Common myeloid progenitor, CD34-positive (primary cell): ENCODE measurements at regions not wholly inside any gene's neighbourhood (a gene's known extent, or its start where the extent isn't known, plus 50 kb on each side); places are given as distances from the start of the nearest gene placed in this dataset.

Experiments
- CTCF ChIA-PET: fragments of 350-600 bp; sonication (Branson Sonifier 250); formaldehyde crosslinking; loops from one replicate; lab custom pipeline; 2021; ENCODE audit warnings: antibody characterized with exemption; lab: Charles Lee
- POLR2A ChIA-PET: fragments of 350-600 bp; sonication (Branson Sonifier 250); formaldehyde crosslinking; loops from one replicate; lab custom pipeline; 2021; ENCODE audit warnings: antibody characterized with exemption; lab: Charles Lee
- DNase-seq, 3 donors: peaks; one replicate each; pipeline versions ENCODE4 v3.0.0 to v3.0.0-alpha.2; 2013
- H3K27ac ChIP-seq, 2 experiments: 1 replicate in 1 of 2; 2 replicates in 1 of 2; pipeline ENCODE4 v1.7.0; 2013; ENCODE audit warnings: inconsistent platforms in 2 of 2, low read length in 2 of 2, mild to moderate bottlenecking in 2 of 2, low read depth in 1 of 2, moderate library complexity in 1 of 2; ENCODE audit not compliant: severe bottlenecking in 2 of 2, insufficient read depth in 1 of 2, poor library complexity in 1 of 2
- H3K27me3 ChIP-seq, 5 experiments: replicated peaks in 2 of 5; 1 replicate in 3 of 5; 2 replicates in 2 of 5; pipeline versions ENCODE4 v1.6.1 to v1.7.0; 2013; ENCODE audit warnings: low read length in 4 of 5, mild to moderate bottlenecking in 2 of 5, moderate library complexity in 2 of 5, inconsistent platforms in 1 of 5; ENCODE audit not compliant: insufficient read depth in 5 of 5, control insufficient read depth in 4 of 5
- H3K36me3 ChIP-seq, 4 experiments: 1 replicate in 2 of 4; 2 replicates in 2 of 4; pipeline versions ENCODE4 v1.6.1 to v1.7.0; 2013; ENCODE audit warnings: low read length in 3 of 4, control low read depth in 1 of 4, mild to moderate bottlenecking in 1 of 4; ENCODE audit not compliant: control insufficient read depth in 4 of 4, insufficient read depth in 4 of 4
- H3K4me1 ChIP-seq, 4 experiments: 1 replicate in 3 of 4; 2 replicates in 1 of 4; pipeline versions ENCODE4 v1.6.1 to v1.7.1; 2013; ENCODE audit warnings: low read length in 3 of 4, mild to moderate bottlenecking in 3 of 4, control low read depth in 1 of 4, inconsistent platforms in 1 of 4, moderate library complexity in 1 of 4; ENCODE audit not compliant: control insufficient read depth in 4 of 4, insufficient read depth in 4 of 4; ENCODE audit errors: control extremely low read depth in 1 of 4
- H3K4me3 ChIP-seq, 7 experiments: 1 replicate in 4 of 7; 2 replicates in 3 of 7; pipeline versions ENCODE4 v1.5.1 to v1.7.0; 2013; ENCODE audit warnings: mild to moderate bottlenecking in 7 of 7, low read length in 6 of 7, moderate library complexity in 6 of 7, inconsistent platforms in 2 of 7, low read depth in 2 of 7, control low read depth in 1 of 7; ENCODE audit not compliant: insufficient read depth in 4 of 7, control insufficient read depth in 1 of 7; ENCODE audit errors: extremely low read depth in 1 of 7
- H3K9me3 ChIP-seq, 5 experiments: 1 replicate in 4 of 5; 2 replicates in 1 of 5; pipeline versions ENCODE4 v1.6.1 to v1.7.1; 2013; ENCODE audit warnings: low read length in 4 of 5, mild to moderate bottlenecking in 2 of 5, inconsistent platforms in 1 of 5, low read depth in 1 of 5, moderate library complexity in 1 of 5; ENCODE audit not compliant: control insufficient read depth in 4 of 5, insufficient read depth in 2 of 5; ENCODE audit errors: control extremely low read depth in 1 of 5
- WGBS: methylation state at CpG from one replicate; pipeline ENCODE4 v1.1.5; 2013; ENCODE audit not compliant: insufficient coverage; 5-methylcytosine and 5-hydroxymethylcytosine counted together

- WGBS: 98% methylated on average over 14 of the region's 16 CpGs
- no peaks in the 10 kb centered on the region for H3K4me1 ChIP-seq
- DNase-seq: no peak
- H3K4me3 ChIP-seq: no peak overlapping the region
- CTCF ChIA-PET: no interaction called here
- H3K9me3 ChIP-seq: peaks cover 0 to 18% (median 2%) of the 10 kb centered on the region in 5 experiments
- H3K27me3 ChIP-seq: peaks cover 0 to 2% (median 0%) of the 10 kb centered on the region in 5 experiments
- POLR2A ChIA-PET: no interaction called here
- no peaks in the 10 kb centered on the region for H3K36me3 ChIP-seq
- no peak overlapping the region for H3K27ac ChIP-seq
Measured at GRCh38 chr22:49214976-49215375, 612.7 kb downstream of the BRD1 start.

- Histone ChIP-seq H3K4me1 (no peaks in the 10 kb centered on the region), H3K27me3 (peaks cover 0 to 6% (median 0%) of the 10 kb centered on the region in 5 experiments), H3K36me3 (no peaks in the 10 kb centered on the region), H3K4me3 (no peak overlapping the region), H3K9me3 (peaks cover 0 to 11% (median 2%) of the 10 kb centered on the region in 5 experiments), H3K27ac (no peak overlapping the region)
- ChIA-PET CTCF (no interaction called here), POLR2A (no interaction called here)
- 81% methylated on average over 15 of the region's 18 CpGs for WGBS
- no peak for DNase-seq
Measured at GRCh38 chr22:49213731-49214352, 613.8 kb downstream of the BRD1 start.

- 88% methylated on average over 4 of the region's 11 CpGs for WGBS
- CTCF ChIA-PET: no interaction called here
- H3K9me3 ChIP-seq: no peaks in the 10 kb centered on the region
Measured at GRCh38 chr22:49212466-49212865, 615.2 kb downstream of the BRD1 start.

GRCh38 chr22:49212002-49212401 lies 615.7 kb downstream of the BRD1 start:
- CTCF ChIA-PET: no interaction called here
- H3K4me1 ChIP-seq: no peaks in the 10 kb centered on the region
- POLR2A ChIA-PET: no interaction called here

More at GRCh38 chr22:49212466-49212865, 615.2 kb downstream of the BRD1 start:
- POLR2A ChIA-PET: no interaction called here
- Histone ChIP-seq H3K36me3 (no peaks in the 10 kb centered on the region), H3K27ac (no peak overlapping the region), H3K27me3 (peaks cover 0 to 8% (median 0%) of the 10 kb centered on the region in 5 experiments), H3K4me3 (no peak overlapping the region), H3K4me1 (no peaks in the 10 kb centered on the region)
- DNase-seq: no peak

GRCh38 chr22:49211176-49211575 lies 616.5 kb downstream of the BRD1 start:
- no peak overlapping the region for H3K27ac ChIP-seq
- no peaks in the 10 kb centered on the region for H3K4me1 ChIP-seq
- H3K27me3 ChIP-seq: peaks cover 0 to 8% (median 0%) of the 10 kb centered on the region in 5 experiments
- H3K36me3 ChIP-seq: no peaks in the 10 kb centered on the region
- ChIA-PET POLR2A (no interaction called here), CTCF (no interaction called here)
- DNase-seq: no peak
- no peak overlapping the region for H3K4me3 ChIP-seq
- 91% methylated on average over 5 of the region's 5 CpGs for WGBS
- H3K9me3 ChIP-seq: no peaks in the 10 kb centered on the region

More at GRCh38 chr22:49212002-49212401, 615.7 kb downstream of the BRD1 start:
- Histone ChIP-seq H3K36me3 (no peaks in the 10 kb centered on the region), H3K4me3 (no peak overlapping the region), H3K27me3 (peaks cover 0 to 8% (median 0%) of the 10 kb centered on the region in 5 experiments), H3K9me3 (no peaks in the 10 kb centered on the region), H3K27ac (no peak overlapping the region)
- DNase-seq: no peak
- 76% methylated on average over 5 of the region's 5 CpGs for WGBS

- no peak for DNase-seq
- Histone ChIP-seq H3K36me3 (no peaks in the 10 kb centered on the region), H3K27ac (no peak overlapping the region), H3K27me3 (peaks cover 0 to 8% (median 0%) of the 10 kb centered on the region in 5 experiments), H3K9me3 (no peaks in the 10 kb centered on the region), H3K4me1 (no peaks in the 10 kb centered on the region), H3K4me3 (no peak overlapping the region)
- CTCF ChIA-PET: no interaction called here
- POLR2A ChIA-PET: no interaction called here
- 96% methylated on average over 6 of the region's 6 CpGs for WGBS
Measured at GRCh38 chr22:49210606-49211005, 617.1 kb downstream of the BRD1 start.

- Histone ChIP-seq H3K27ac (no peak overlapping the region), H3K4me1 (no peaks in the 10 kb centered on the region), H3K27me3 (peaks cover 0 to 8% (median 0%) of the 10 kb centered on the region in 5 experiments), H3K9me3 (no peaks in the 10 kb centered on the region), H3K4me3 (no peak overlapping the region), H3K36me3 (no peaks in the 10 kb centered on the region)
- CTCF ChIA-PET: no interaction called here
- POLR2A ChIA-PET: no interaction called here
- no peak for DNase-seq
- WGBS: 93% methylated on average over 13 of the region's 15 CpGs
Measured at GRCh38 chr22:49209452-49210195, 618.0 kb downstream of the BRD1 start.
